Neural progenitor cell (in vitro differentiated cells): ENCODE measurements at regions not wholly inside any gene's neighbourhood (a gene's known extent, or its start where the extent isn't known, plus 50 kb on each side); places are given as distances from the start of the nearest gene placed in this dataset.

Experiments
- EZH2 ChIP-seq: fragments of 200-600 bp; sonication (generic); IDR thresholded peaks from 2 replicates; pipeline ENCODE4 v1.6.1; 2017; ENCODE audit warnings: antibody characterized with exemption, mild to moderate bottlenecking, moderate library complexity
- EZH2phosphoT487 ChIP-seq: fragments of 200-600 bp; sonication (generic); IDR thresholded peaks from 2 replicates; pipeline ENCODE4 v1.6.1; 2017; ENCODE audit warnings: antibody characterized with exemption
- TF ChIP-seq, protein P1 (sequence below): fragments of 200-600 bp; sonication (generic); IDR thresholded peaks from 2 replicates; pipeline ENCODE4 v1.5.1; 2017; ENCODE audit warnings: antibody characterized with exemption, mild to moderate bottlenecking

DNA sequence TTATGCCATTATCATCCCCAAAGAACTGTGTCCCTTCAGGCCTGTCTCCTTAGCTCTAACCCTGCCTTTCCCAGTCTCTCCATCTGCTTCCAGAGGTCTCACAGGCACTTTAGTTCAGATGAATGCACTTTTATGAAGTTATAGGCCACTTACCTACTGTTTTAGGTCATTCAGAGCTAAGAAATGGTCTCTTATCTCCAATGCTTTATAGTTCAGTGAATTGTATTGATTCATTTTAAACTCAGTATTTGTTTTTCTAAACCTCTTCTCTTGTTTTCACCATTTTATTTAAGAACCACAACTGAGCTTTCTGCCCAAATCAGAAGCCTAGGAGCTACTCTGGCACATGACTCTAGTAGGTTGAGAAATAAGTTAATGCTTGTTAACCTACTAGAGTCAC, 197.5 kb upstream of the ATP2B1 start:
- TF ChIP-seq, protein P1, sequence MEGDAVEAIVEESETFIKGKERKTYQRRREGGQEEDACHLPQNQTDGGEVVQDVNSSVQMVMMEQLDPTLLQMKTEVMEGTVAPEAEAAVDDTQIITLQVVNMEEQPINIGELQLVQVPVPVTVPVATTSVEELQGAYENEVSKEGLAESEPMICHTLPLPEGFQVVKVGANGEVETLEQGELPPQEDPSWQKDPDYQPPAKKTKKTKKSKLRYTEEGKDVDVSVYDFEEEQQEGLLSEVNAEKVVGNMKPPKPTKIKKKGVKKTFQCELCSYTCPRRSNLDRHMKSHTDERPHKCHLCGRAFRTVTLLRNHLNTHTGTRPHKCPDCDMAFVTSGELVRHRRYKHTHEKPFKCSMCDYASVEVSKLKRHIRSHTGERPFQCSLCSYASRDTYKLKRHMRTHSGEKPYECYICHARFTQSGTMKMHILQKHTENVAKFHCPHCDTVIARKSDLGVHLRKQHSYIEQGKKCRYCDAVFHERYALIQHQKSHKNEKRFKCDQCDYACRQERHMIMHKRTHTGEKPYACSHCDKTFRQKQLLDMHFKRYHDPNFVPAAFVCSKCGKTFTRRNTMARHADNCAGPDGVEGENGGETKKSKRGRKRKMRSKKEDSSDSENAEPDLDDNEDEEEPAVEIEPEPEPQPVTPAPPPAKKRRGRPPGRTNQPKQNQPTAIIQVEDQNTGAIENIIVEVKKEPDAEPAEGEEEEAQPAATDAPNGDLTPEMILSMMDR, result no peak
- TF ChIP-seq EZH2, result no peak
- TF ChIP-seq EZH2phosphoT487, result no peak
